HFF-Myc (cell line): ENCODE measurements at regions not wholly inside any gene's neighbourhood (a gene's known extent, or its start where the extent isn't known, plus 50 kb on each side); places are given as distances from the start of the nearest gene placed in this dataset.

Experiments used
- DNase-seq: peaks from one replicate; pipeline ENCODE4 v3.0.0-alpha.2; 2011; ENCODE audit warnings: low read depth; ENCODE audit errors: extremely low read depth
- H3K4me3 ChIP-seq: replicated peaks from 2 replicates; pipeline ENCODE4 v1.5.1; 2011; ENCODE audit warnings: low read depth, mild to moderate bottlenecking, control low read depth, low read length
- CTCF ChIP-seq: IDR thresholded peaks from 2 replicates; pipeline ENCODE4 v1.5.1; 2012; ENCODE audit warnings: mild to moderate bottlenecking, low read depth, low read length, control low read depth; ENCODE audit errors: missing control alignments

DNA sequence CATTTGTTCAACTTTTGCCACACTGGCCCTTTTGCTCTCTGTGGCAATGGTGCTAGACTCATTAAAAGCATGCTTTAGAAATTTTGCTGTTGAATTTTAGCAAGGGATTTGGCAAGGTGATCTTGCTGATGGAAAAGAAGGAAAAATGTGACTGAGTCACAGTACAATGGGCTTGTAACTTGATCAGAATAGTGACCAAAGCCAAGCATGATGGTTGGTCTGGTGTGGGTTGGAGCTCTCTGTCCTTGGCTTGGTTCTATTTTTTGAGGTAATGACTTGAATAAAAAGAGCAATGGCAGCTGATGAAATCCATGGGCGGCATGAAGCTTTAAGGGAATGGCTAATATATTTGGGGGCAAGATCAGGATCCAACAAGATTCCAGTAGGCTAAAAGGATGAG is 114.4 kb upstream of the ZNF366 start:
- TF ChIP-seq CTCF: no peak
- no peak for DNase-seq
- no peak overlapping the region for H3K4me3 ChIP-seq

DNA sequence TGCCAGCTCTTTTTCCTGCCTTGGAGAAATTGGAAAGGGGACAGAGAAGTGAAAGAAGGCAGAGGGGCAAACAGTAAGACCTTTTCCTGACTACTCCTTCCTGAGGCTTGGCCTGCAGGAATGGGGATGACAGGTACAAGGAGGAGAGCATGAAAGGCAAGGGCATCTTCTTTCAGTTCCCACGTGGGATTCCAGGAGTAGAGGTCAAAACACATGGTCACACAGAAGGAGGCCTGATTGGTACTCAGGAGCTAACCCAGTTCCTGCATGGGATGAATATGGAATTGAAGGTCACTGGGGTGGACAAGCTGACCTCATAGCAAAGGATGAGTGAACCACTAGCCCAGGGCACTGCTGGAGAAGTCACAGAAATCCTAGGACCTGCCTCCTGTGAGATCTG is 112.5 kb upstream of the ZNF366 start:
- no peak overlapping the region for H3K4me3 ChIP-seq
- TF ChIP-seq CTCF: no peak
- DNase-seq: no peak

GRCh38 chr5:72619251-72619650 is 112.0 kb upstream of the ZNF366 start:
- no peak for DNase-seq
- no peak overlapping the region for H3K4me3 ChIP-seq
- no peak for TF ChIP-seq CTCF

DNA sequence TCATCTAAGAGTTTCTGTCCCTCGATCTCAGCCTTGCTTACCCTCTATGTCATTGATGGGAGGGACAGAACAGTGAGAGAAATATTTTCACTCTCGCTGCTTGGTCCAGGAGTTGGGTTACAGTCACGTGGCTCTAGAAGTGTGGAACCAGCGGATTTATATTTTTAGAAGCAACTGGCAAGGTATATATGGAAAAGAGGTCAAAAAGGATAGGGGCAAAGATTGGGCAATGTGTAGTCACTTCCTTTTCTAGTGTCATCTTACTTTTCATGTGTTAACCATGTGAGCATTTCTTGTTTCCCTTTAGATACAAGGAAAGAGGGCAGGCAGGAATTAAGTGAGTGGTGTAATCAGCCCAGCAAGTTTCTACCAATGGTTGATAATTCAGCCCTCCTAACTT is 111.5 kb upstream of the ZNF366 start:
- TF ChIP-seq CTCF: no peak
- no peak for DNase-seq
- no peak overlapping the region for H3K4me3 ChIP-seq

GRCh38 chr5:72615061-72615460 is 107.9 kb upstream of the ZNF366 start:
- no peak for DNase-seq

GRCh38 chr5:72613515-72613914 is 106.3 kb upstream of the ZNF366 start:
- no peak overlapping the region for H3K4me3 ChIP-seq
- no peak for DNase-seq
- no peak for TF ChIP-seq CTCF

More at GRCh38 chr5:72615061-72615460, 107.9 kb upstream of the ZNF366 start:
- no peak overlapping the region for H3K4me3 ChIP-seq
- TF ChIP-seq CTCF: no peak

- DNase-seq: no peak
- TF ChIP-seq CTCF: no peak
- no peak overlapping the region for H3K4me3 ChIP-seq
Observed at GRCh38 chr5:72612810-72613209, 105.6 kb upstream of the ZNF366 start.
